ENCODE measurements at regions not wholly inside any gene's neighbourhood (a gene's known extent, or its start where the extent isn't known, plus 50 kb on each side); places are given as distances from the start of the nearest gene placed in this dataset.
"Not testable (repeated sequence)": the region's sequence is repeated elsewhere in the genome, so short reads cannot be mapped to it uniquely, and the experiment has no call there.

- Histone ChIP-seq H4K20me1 (ENCODE audit: low read length) (no peaks in the 10 kb centered on the region), H3K9me3 (ENCODE audit: low read length) (no peaks in the 10 kb centered on the region), H3K9ac (ENCODE audit: low read length) (no peak overlapping the region), H3K4me2 (ENCODE audit: low read length) (no peak overlapping the region), H2AFZ (ENCODE audit: low read length) (no peak overlapping the region), H3K4me3 (ENCODE audit: low read length) (no peak overlapping the region), H3F3A (ENCODE audit: low read length, unreplicated experiment) (no peaks in the 10 kb centered on the region), H3K36me3 (ENCODE audit: low read depth, low read length) (no peaks in the 10 kb centered on the region), H3K27ac (ENCODE audit: low read length) (no peak overlapping the region), H3K79me2 (ENCODE audit: low read length) (no peaks in the 10 kb centered on the region), H3K27me3 (ENCODE audit: low read length) (no peaks in the 10 kb centered on the region), H3K9me2 (replicated peaks; ENCODE audit: low read length) (no peaks in the 10 kb centered on the region), H3K4me1 (ENCODE audit: insufficient read depth, low read length) (no peaks in the 10 kb centered on the region)
- intact Hi-C loops (cut with micrococcal nuclease): no loop called here
- TF ChIP-seq EZH2 (IDR thresholded peaks at IDR 0.05; ENCODE audit: low read length, unreplicated experiment) (no peak), CTCF (conservative IDR thresholded peaks at IDR 0.05; ENCODE audit: low read depth, low read length) (no peak), EZH2phosphoT487 (IDR thresholded peaks at IDR 0.05; ENCODE audit: borderline replicate concordance, low read length) (no peak)
- no peak for DNase-seq
- POLR2A ChIA-PET (ENCODE audit: unreplicated experiment): no interaction called here
- BruUV-seq (replicated peaks): no TSS peak
- ATAC-seq: no peak
- CTCF ChIA-PET: no interaction called here
Measured at GRCh38 chr10:130513686-130514476, 377.7 kb downstream of the GLRX3 start.

DNA sequence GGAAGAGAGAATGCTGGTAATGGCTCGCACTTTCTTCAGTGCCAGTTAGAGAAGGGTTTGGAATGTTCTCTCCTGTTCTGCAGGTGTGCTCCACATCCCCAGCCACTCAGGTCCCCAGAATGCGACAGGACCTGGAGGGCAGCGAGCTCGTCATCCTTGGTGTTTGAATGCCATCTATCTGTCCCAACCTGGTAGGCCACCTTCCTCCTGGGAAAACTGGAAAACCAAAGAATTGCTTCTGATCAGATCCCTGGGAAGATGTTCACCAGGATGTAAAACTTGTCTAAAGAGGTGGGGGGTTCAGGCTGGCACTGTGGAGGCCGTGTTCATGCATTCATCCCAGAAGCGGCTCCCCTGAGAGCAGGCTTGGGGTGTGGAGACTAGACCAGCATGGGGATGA, 379.5 kb downstream of the GLRX3 start:
- H3K4me1 ChIP-seq (ENCODE audit: insufficient read depth, low read length): no peaks in the 10 kb centered on the region
- no peaks in the 10 kb centered on the region for H3K79me2 ChIP-seq (ENCODE audit: low read length)
- H3K27me3 ChIP-seq (ENCODE audit: low read length): no peaks in the 10 kb centered on the region
- H3K9ac ChIP-seq (ENCODE audit: low read length): no peak overlapping the region
- H3F3A ChIP-seq (ENCODE audit: low read length, unreplicated experiment): no peaks in the 10 kb centered on the region
- H3K4me3 ChIP-seq (ENCODE audit: low read length): no peak overlapping the region
- ChIA-PET POLR2A (ENCODE audit: unreplicated experiment) (no interaction called here), CTCF (no interaction called here)
- TF ChIP-seq CTCF (conservative IDR thresholded peaks at IDR 0.05; ENCODE audit: low read depth, low read length): no peak
- no peak overlapping the region for H2AFZ ChIP-seq (ENCODE audit: low read length)
- DNase-seq (no peak), ATAC-seq (no peak)
- BruUV-seq (replicated peaks): no TSS peak
- no peak overlapping the region for H3K27ac ChIP-seq (ENCODE audit: low read length)
- no peaks in the 10 kb centered on the region for H4K20me1 ChIP-seq (ENCODE audit: low read length)
- H3K9me3 ChIP-seq (ENCODE audit: low read length): no peaks in the 10 kb centered on the region
- no peaks in the 10 kb centered on the region for H3K9me2 ChIP-seq (replicated peaks; ENCODE audit: low read length)
- H3K4me2 ChIP-seq (ENCODE audit: low read length): no peak overlapping the region
- intact Hi-C loops (cut with micrococcal nuclease): no loop called here
- no peaks in the 10 kb centered on the region for H3K36me3 ChIP-seq (ENCODE audit: low read depth, low read length)

- no peak for ATAC-seq
- Histone ChIP-seq H3K4me3 (ENCODE audit: low read length) (no peak overlapping the region), H3K36me3 (ENCODE audit: low read depth, low read length) (no peaks in the 10 kb centered on the region), H3K79me2 (ENCODE audit: low read length) (no peaks in the 10 kb centered on the region), H3K9ac (ENCODE audit: low read length) (no peak overlapping the region), H3K27ac (ENCODE audit: low read length) (no peak overlapping the region), H3K4me1 (ENCODE audit: insufficient read depth, low read length) (no peaks in the 10 kb centered on the region), H3K9me3 (ENCODE audit: low read length) (no peaks in the 10 kb centered on the region), H4K20me1 (ENCODE audit: low read length) (no peaks in the 10 kb centered on the region), H3K27me3 (ENCODE audit: low read length) (no peaks in the 10 kb centered on the region), H3K9me2 (replicated peaks; ENCODE audit: low read length) (no peaks in the 10 kb centered on the region), H3K4me2 (ENCODE audit: low read length) (no peak overlapping the region), H2AFZ (ENCODE audit: low read length) (no peak overlapping the region), H3F3A (ENCODE audit: low read length, unreplicated experiment) (no peaks in the 10 kb centered on the region)
- intact Hi-C loops (cut with micrococcal nuclease): no loop called here
- ChIA-PET CTCF (no interaction called here), POLR2A (ENCODE audit: unreplicated experiment) (no interaction called here)
- BruUV-seq (replicated peaks): no TSS peak
- TF ChIP-seq EZH2phosphoT487 (IDR thresholded peaks at IDR 0.05; ENCODE audit: borderline replicate concordance, low read length) (no peak), CTCF (conservative IDR thresholded peaks at IDR 0.05; ENCODE audit: low read depth, low read length) (no peak), EZH2 (IDR thresholded peaks at IDR 0.05; ENCODE audit: low read length, unreplicated experiment) (no peak)
- DNase-seq: no peak
Measured at GRCh38 chr10:130516141-130516735, 380.0 kb downstream of the GLRX3 start.

DNA sequence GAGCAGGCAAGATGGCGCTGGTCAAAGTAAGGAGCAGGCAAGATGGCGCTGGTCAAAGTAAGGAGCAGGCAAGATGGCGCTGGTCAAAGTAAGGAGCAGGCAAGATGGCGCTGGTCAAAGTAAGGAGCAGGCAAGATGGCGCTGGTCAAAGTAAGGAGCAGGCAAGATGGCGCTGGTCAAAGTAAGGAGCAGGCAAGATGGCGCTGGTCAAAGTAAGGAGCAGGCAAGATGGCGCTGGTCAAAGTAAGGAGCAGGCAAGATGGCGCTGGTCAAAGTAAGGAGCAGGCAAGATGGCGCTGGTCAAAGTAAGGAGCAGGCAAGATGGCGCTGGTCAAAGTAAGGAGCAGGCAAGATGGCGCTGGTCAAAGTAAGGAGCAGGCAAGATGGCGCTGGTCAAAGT, 382.7 kb downstream of the GLRX3 start:
- BruUV-seq (replicated peaks); H4K20me1 ChIP-seq (ENCODE audit: low read length); DNase-seq; CTCF ChIA-PET; H3K27me3 ChIP-seq (ENCODE audit: low read length); intact Hi-C loops (cut with micrococcal nuclease); H3K9me2 ChIP-seq (replicated peaks; ENCODE audit: low read length); H3K9ac ChIP-seq (ENCODE audit: low read length); H3K36me3 ChIP-seq (ENCODE audit: low read depth, low read length); H3K27ac ChIP-seq (ENCODE audit: low read length); H3K4me2 ChIP-seq (ENCODE audit: low read length); H2AFZ ChIP-seq (ENCODE audit: low read length); ATAC-seq; H3K9me3 ChIP-seq (ENCODE audit: low read length); POLR2A ChIA-PET (ENCODE audit: unreplicated experiment); H3K79me2 ChIP-seq (ENCODE audit: low read length); H3K4me3 ChIP-seq (ENCODE audit: low read length); H3K4me1 ChIP-seq (ENCODE audit: insufficient read depth, low read length); H3F3A ChIP-seq (ENCODE audit: low read length, unreplicated experiment): not testable (repeated sequence)
